ENCODE measurements at regions not wholly inside any gene's neighbourhood (a gene's known extent, or its start where the extent isn't known, plus 50 kb on each side); places are given as distances from the start of the nearest gene placed in this dataset.
"Not testable (repeated sequence)": the region's sequence is repeated elsewhere in the genome, so short reads cannot be mapped to it uniquely, and the experiment has no call there.

DNA sequence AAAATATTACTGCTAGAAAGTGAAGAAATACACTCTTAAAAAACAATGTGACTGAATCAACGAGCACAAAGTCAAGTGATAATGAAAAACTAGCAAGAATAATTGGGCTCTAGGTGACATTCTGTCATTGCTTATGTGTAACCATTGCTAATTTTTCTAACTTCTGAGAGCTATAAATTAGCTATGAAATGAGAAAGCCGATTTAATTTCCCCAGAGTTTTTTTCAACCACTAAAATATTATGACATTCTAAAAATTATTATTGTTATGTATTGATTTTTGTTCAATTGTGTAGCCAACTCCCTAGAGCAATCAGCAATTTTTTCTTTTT is 458.6 kb upstream of the ATXN8OS start:
- no peak for DNase-seq

GRCh38 chr13:69648340-69649062 is 459.1 kb upstream of the ATXN8OS start:
- DNase-seq = no peak

DNA sequence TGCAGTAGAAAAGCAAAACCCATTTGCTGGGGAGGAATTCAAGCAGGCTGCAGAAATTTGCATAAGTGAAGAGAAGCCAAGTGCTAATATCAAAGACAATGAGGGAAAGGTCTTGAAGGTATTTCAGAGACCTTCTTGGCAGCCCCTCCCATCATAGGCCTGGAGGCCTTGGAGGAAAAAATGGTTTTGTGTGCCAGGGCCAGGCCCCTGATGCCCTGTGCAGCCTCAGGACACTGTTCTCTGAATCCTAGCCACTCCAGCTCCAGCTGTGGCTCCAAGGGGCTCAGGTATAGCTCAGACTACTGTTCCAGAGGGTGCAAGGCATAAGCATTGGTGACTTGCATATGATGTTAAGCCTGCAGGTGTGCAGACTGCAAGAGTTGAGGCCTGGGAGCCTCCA is 463.2 kb upstream of the ATXN8OS start:
- DNase-seq = no peak

DNA sequence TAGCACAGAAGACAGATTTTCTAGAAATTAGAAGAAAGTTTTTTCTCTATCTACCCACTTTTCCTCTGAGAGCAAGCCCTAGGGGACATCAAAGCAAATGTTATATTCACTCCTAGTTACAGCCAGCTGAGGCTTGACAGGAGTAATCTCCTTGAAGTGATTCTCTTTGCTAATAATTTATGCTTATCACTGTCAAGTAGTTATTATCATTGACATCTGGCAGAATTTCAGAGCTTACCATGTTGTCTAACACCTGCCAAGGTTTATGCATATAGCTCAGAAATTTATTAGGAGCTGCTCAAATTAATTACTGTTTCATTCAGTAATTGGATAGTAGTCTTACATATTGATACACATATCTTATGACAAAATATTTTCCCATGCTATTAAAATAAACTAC is 465.9 kb upstream of the ATXN8OS start:
- peak; percentile 67 to 95 for DNase-seq

DNA sequence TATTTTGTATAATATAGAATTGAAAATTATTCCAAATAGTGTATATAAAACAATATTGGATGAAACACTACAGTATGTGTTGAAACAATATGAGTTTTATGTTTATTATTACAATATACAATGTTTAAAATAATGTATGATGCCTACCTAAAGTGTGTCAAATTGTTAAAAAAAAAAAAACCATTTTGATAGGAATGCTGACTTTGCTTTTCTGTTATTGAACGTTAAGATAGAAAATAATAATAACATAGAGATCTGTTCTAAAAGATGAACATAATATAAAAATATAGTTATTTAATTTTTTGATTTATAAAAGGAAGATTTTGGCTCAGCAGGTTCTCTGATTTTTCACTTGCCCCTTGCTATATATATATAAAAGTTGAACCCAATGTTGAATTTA is 474.6 kb upstream of the ATXN8OS start:
- no peak for DNase-seq

- no peak for DNase-seq
Observed at GRCh38 chr13:69623973-69624372, 483.7 kb upstream of the ATXN8OS start.

DNA sequence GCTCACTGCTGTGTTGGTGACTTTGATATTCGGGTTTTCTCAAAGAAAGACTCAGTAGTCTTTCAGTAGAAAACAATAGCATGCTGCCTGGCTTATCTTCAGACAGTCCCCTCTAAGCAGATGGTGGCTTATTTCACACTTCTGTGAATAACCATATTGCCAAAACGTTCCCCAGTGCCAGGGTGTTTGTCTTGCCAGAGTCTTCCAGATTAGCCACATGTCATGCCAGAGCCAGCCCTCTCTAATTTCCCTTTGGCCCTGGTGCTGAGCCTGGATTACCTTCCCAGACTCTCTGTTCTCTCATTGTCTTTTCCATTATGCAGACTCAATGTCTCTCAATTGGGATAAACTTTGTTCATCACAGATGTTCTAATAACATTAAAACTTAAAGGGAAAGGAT is 488.0 kb upstream of the ATXN8OS start:
- peak in 1 of 2 experiments; percentile 47 for DNase-seq

DNA sequence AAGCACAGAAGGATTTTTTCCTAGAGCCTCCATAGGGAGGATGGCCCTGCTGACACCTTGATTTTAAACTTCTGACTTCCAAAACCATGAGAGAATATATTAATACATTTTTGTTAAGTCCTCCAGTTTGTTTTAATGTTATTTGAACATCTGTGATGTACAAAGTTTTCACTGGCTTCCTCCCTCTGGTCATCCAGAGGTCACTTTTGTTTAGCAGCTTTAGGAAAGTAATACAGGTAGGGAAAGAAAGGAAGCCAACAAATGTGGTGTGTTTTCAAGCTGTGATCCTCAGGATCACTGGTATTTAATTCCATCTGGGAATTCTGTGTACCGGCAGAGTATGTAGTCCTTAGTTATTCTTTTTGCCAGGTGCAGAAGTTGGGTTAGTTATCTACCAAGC is 488.8 kb upstream of the ATXN8OS start:
- DNase-seq = no peak

DNA sequence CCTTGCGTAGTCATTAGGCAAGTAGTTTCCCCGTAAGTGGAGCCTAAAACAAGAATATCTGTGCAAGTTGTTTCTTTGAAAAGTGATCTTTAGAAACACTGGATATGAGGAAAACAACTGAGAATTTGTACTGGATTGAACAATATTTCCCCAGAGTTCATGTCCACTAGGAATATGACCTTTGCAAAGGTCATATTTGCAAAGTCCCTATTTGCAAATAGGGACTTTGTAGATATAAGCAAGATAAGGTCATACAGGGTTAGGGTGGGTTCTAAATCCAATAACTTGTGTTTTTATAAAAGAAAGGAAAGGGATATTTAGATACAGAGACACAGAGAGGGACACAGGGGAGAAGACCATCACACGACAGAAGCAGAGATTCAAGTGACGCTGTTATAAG is 489.2 kb upstream of the ATXN8OS start:
- DNase-seq = no peak

GRCh38 chr13:69617587-69617986 is 490.0 kb upstream of the ATXN8OS start:
- no peak for DNase-seq

DNA sequence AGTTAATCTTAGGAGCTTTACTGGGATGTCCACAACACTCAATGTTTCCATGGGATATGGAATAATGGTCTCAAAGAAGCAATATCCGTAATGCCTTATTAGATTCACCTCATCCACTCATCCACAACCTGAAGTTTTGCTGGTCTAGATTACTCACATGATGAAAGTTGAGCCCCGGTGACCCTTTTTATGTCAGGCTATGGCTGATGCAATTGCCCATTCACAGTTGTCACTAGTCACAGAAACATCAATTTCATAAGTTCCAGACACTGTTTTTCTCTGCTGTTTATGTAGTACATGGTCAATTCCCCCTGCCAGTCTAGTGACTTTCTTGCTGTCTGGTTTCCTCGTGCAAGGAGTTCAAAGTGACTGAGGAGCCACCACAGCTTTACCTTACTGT is 491.2 kb upstream of the ATXN8OS start:
- no peak for DNase-seq

DNA sequence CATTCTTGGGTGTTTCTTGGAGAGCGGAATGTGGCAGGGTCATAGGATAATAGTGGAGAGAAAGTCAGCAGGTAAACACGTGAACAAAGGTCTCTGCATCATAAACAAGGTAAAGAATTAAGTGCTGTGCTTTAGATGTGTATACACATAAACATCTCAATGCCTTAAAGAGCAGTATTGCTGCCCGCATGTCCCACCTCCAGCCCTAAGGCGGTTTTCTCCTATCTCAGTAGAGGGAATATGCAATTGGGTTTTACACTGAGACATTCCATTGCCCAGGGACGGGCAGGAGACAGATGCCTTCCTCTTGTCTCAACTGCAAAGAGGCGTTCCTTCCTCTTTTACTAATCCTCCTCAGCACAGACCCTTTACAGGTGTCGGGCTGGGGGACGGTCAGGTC is 492.6 kb upstream of the ATXN8OS start:
- DNase-seq = not testable (repeated sequence)

DNA sequence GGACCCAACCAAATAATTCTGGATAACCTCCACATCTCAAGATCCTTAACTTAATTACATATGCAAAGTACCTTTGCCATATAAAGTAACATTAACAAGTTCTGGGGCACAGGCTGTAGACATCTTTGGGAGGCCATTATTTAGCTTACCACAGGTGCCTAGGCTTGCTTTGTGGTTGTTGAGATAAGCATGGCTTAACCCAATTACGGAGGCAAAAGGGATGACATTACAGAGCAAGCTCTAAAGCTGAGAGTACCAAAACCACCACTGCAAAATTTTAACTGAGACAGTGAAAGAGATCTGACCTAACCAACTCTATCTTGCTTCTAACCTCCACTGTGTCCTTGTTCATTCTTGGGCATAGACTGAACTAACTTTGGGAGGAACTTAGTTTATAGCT is 502.9 kb upstream of the ATXN8OS start:
- DNase-seq = no peak

DNA sequence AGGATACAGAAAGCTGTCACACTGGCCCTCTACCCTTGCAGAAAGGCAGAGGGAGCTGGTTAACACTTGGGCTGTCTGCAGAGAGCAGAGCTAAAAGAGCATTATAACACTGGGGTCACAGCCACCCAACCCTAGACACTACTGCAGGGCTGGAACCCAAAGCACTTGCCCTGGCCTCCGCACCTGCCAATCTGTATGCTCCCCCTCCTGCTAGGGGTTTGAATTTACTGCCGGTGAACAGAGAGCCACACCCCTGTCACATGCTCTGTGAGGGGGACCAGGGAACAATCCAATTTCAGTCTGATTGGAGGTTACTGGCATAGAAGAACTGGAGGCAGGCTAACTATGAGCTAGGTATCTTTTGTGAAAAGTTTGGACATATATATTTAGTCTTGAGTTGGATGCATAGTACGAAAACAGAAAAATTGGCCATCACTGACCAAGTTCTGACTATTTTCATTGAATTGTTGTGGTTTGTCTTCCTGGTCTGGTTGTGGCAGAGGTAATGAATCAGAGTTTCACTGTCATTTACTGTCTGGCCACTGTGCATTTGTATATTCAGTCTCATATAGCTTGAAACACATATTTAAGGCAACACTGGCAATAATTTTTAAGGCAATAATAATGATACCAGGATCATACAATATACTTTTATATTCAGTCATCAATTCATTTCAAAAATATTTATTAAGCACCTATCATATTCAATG is 504.3 kb upstream of the ATXN8OS start:
- DNase-seq = no peak

GRCh38 chr13:69601661-69602060 is 506.0 kb upstream of the ATXN8OS start:
- no peak for DNase-seq

DNA sequence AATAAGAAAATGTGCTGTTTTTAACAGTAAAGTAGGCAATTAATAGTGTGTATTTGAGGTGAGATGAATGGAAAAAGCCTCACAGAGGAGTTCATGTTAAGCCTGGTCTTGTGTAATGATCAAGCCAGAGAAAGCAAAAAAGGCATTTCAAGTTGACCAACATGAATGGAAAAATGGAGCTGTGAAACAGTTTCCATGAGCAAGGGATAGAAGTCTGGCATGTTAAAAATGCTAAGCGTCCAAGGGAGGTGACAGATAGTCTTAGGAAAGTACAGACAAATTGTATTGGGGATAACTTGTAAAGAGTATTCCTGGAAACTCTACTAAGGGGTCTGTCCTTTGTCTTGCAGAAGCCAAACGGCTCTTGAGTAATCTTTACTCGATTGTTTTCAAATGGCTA is 506.8 kb upstream of the ATXN8OS start:
- DNase-seq = no peak

- no peak for DNase-seq
Observed at GRCh38 chr13:69597088-69597487, 510.5 kb upstream of the ATXN8OS start.

DNA sequence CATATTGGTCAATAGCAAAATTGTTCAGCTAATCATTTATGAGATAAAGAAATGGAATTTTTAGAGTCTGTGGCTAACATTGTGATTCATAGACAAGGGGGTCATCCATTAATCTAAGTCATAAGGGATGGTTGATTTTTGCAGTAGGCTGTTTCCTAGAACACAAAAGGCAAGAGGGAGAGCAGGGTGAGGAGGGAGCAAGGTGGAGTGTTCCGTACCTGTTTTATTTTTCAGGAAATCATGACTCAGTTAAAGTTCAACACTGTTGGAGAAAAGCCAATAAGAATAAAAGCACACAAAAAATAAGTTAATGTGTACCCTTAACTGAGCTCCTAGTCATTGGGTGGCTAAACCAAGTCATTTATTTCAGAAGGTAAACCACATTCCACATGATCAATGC is 512.4 kb upstream of the ATXN8OS start:
- DNase-seq = no peak

GRCh38 chr13:69591437-69591836 is 516.2 kb upstream of the ATXN8OS start:
- no peak for DNase-seq

GRCh38 chr13:69589531-69590235 is 517.9 kb upstream of the ATXN8OS start:
- DNase-seq = no peak

DNA sequence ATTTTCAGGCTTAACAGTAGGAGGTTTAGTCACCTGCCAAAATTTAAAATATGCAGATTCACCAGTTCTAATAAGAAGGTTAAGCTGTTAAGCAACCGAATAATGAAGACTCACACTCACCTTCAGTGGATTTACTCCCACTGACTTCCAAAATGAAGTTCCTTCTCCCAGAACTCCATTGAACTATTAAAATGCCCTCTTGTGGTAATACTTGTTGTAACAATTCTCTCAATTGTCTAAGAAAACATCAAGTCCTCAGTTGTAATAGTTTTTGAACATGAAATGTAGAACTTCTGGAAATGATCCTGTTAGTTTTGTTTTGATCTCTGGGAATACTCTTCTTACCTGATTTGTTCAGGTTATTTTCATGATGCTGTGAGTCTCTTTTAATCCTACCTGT is 522.0 kb upstream of the ATXN8OS start:
- peak in 1 of 2 experiments; percentile 1 for DNase-seq

DNA sequence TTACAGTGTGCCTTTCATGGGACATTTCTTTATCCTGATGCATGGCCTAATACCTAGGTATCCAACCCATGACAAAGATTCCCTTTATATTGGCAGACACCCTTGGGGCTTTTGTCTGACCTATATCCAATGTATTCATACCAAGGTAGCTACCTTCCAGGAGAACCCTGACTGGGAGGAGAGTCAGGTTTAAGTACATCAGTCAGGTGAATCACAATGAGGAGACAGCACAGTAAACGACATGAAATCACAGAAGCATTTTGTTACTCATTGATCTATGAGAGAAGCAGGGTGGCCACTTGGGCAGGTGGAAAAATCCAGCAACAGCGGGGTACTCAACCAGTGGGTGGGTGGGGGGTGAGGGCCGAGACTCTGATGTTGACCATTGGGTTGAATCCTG is 527.4 kb upstream of the ATXN8OS start:
- no peak for DNase-seq

- peak in 1 of 2 experiments; percentile 32 for DNase-seq
Observed at GRCh38 chr13:69579351-69579750, 528.3 kb upstream of the ATXN8OS start.

DNA sequence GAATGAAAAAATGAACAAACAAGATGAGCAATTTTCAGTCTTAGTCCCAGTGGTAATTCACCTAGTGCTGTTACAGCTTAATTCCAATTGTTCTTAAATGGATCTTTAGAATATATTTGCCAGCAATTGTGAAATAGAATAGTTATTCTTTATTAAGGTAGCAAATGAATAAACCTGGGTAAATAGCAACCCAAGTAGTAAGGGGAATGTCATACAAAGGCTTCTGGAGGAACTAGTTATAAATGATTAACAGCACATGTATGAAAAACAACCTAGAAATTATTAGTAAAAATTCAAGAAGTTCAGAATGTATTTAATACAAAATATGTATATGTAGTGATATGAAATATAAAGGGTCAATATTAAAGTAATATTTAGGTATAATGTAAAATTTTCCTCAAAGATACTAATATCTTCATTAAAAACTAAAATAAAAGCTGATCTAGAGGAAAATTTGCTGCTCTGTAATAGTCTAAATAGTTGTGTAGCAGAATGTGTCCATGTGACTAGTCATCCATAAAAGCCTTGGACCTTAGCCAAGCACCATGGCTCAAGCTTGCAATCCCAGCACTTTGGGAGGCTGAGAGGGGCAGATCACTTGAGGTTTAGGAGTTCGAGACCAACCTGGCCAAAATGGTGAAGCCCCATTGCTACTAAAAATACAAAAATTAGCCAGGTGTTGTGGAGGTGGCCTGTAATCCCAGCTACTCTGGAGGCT is 535.9 kb upstream of the ATXN8OS start:
- DNase-seq = no peak
